ENCODE measurements at regions not wholly inside any gene's neighbourhood (a gene's known extent, or its start where the extent isn't known, plus 50 kb on each side); places are given as distances from the start of the nearest gene placed in this dataset.

GRCh38 chr21:35853321-35854239 lies 206.7 kb downstream of the SETD4 start:
- DNase-seq (ENCODE audit: low read depth in 4 of 4, low spot score in 3 of 4): no peak

GRCh38 chr21:35852820-35853219 lies 207.5 kb downstream of the SETD4 start:
- no peak for DNase-seq (ENCODE audit: low read depth in 4 of 4, low spot score in 3 of 4)

GRCh38 chr21:35850542-35851103 lies 209.7 kb downstream of the SETD4 start:
- no peak for DNase-seq (ENCODE audit: low read depth in 4 of 4, low spot score in 3 of 4)

GRCh38 chr21:35850029-35850428 lies 210.3 kb downstream of the SETD4 start:
- no peak for DNase-seq (ENCODE audit: low read depth in 4 of 4, low spot score in 3 of 4)

- no peak for DNase-seq (ENCODE audit: low read depth in 4 of 4, low spot score in 3 of 4)
Observed at GRCh38 chr21:35849144-35849543, 211.2 kb downstream of the SETD4 start.

GRCh38 chr21:35843911-35844667 lies 216.2 kb downstream of the SETD4 start:
- DNase-seq (ENCODE audit: low read depth in 4 of 4, low spot score in 3 of 4): no peak

- no peak for DNase-seq (ENCODE audit: low read depth in 4 of 4, low spot score in 3 of 4)
Observed at GRCh38 chr21:35840949-35841348, 219.4 kb downstream of the SETD4 start.

GRCh38 chr21:35840197-35840799 lies 220.0 kb downstream of the SETD4 start:
- DNase-seq (ENCODE audit: low read depth in 4 of 4, low spot score in 3 of 4): peak in 3 of 4 donors; percentile 34 to 52 (median 41)

DNA sequence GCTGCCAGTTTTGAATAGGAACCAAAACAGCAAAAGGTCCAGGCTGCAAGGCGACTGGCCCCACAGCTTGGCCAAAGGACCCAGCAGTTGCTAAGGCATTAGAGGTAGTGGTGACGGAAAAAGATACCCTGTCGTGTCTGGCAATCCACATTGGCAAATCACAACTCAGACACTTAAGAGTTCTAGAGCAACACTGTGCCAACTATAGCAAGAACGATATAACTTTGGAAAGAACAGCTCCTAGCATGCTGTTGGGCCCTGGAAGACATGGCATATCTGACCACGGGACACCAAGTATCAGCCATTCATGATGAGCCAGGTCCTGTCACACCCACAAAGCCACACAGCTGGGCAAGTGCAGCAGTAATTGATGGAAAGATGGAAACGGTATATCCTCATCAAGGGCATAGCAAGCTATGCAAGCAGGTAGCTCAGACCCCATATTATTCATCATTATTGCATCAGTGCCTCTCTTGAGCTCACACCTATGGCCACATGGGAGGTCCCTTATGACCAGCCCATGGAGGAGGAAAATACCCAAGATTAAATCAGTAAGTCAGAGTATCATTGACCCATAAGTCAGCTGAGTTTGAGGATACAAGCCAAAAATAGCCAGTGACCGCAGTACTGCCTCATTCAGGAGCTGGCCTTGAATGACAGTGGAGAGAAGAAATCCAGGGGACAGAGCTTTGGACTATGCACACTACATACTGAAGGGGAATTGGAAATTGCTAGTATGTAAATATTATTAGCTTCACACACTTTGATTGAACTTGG lies 221.2 kb downstream of the SETD4 start:
- DNase-seq (ENCODE audit: low read depth in 4 of 4, low spot score in 3 of 4): no peak

- no peak for DNase-seq (ENCODE audit: low read depth in 4 of 4, low spot score in 3 of 4)
Observed at GRCh38 chr21:35838350-35838749, 222.0 kb downstream of the SETD4 start.

DNA sequence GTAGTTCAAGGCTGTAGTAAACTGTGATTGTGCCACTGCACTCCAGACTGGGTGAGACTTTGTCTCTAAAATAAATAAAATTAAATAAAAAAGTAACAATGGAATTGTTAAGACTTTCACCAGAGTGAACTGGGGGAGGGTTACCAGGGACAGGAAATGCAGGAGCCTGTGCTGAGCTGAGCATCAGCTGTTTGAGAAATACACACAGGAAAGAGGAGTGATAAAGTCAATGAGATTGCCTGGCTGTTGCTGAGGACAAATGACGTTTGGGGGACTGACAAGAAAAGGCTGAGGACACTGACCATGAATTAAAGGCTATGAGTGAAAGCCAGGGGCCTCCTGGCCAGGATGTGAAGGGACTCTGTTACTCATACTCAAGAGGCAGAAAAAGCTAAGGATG lies 226.3 kb downstream of the SETD4 start:
- no peak for DNase-seq (ENCODE audit: low read depth in 4 of 4, low spot score in 3 of 4)

DNA sequence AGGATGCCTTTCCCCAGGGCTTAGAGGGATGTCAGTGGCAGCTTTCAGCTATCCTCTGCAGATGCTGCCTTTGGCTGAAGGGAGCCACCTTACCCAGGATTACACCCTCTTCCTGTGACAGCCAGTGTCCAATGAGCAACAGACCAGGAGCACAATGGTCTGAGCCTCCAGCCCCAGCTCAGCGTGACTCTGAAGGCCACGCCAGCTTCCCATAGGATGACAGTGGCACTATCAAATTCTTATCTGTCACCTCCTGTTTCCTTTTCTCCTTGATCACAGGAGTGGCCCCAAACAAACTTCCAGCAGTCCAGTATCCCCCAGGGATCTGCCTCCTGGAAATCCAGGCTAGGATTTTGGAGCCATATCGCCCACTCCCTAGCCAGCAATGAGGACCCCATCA lies 226.9 kb downstream of the SETD4 start:
- no peak for DNase-seq (ENCODE audit: low read depth in 4 of 4, low spot score in 3 of 4)

DNA sequence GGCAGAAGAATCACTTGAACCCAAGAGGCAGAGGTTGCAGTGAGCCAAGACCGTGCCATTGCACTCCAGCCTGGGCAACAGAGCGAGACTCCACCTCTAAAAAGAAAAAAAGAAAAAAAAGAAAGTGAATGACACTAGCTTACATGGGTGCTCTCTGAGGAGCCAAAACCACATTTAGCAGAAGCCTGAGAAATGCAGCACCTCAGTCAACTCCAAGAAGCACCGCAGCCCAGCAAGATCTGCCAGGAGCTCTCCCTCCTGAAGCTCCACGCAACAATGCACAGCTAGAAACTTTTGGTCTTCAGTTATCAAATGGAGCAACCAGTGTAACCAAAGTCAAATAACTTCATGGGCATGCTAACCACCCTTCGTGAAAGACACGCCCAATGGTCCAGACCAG lies 229.1 kb downstream of the SETD4 start:
- no peak for DNase-seq (ENCODE audit: low read depth in 4 of 4, low spot score in 3 of 4)

DNA sequence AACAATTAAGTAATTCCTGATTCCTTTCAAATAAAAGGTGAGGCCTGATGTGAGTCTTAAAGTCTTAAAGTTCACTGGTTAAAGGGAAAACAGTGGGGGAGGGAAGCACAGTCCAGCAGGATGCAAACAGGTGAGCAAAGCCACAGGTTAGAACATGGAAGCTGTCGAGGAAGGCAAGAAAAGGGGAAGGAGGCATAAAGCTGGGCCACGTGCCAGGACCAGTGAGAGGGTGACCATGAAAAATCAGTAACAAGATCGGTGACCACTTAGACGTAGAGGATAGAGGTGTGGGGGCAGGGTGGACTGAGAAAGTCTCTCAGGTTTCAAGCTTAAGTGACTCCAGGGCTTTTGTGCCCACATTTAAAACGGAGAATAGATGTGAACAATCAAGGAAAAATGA lies 231.3 kb downstream of the SETD4 start:
- DNase-seq (ENCODE audit: low read depth in 4 of 4, low spot score in 3 of 4): no peak

DNA sequence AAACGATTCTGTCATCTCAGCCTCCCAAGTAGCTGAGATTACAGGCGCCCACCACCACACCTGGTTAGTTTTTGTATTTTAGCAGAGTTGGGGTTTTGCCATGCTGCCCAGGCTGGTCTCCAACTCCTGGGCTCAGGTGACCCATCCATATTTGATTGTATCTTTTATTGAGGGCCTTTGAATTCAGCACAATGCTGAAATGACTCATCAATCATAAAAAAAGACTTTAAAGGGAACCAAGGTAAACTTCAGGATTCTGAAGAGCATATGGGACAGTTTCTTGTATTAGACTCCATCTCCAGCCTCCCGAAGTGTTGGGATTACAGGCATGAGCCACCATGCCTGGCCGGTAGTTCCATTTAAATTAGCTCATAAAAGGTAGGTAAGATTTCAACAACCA lies 232.2 kb downstream of the SETD4 start:
- no peak for DNase-seq (ENCODE audit: low read depth in 4 of 4, low spot score in 3 of 4)

- DNase-seq (ENCODE audit: low read depth in 4 of 4, low spot score in 3 of 4): no peak
Observed at GRCh38 chr21:35827004-35827403, 233.3 kb downstream of the SETD4 start.

DNA sequence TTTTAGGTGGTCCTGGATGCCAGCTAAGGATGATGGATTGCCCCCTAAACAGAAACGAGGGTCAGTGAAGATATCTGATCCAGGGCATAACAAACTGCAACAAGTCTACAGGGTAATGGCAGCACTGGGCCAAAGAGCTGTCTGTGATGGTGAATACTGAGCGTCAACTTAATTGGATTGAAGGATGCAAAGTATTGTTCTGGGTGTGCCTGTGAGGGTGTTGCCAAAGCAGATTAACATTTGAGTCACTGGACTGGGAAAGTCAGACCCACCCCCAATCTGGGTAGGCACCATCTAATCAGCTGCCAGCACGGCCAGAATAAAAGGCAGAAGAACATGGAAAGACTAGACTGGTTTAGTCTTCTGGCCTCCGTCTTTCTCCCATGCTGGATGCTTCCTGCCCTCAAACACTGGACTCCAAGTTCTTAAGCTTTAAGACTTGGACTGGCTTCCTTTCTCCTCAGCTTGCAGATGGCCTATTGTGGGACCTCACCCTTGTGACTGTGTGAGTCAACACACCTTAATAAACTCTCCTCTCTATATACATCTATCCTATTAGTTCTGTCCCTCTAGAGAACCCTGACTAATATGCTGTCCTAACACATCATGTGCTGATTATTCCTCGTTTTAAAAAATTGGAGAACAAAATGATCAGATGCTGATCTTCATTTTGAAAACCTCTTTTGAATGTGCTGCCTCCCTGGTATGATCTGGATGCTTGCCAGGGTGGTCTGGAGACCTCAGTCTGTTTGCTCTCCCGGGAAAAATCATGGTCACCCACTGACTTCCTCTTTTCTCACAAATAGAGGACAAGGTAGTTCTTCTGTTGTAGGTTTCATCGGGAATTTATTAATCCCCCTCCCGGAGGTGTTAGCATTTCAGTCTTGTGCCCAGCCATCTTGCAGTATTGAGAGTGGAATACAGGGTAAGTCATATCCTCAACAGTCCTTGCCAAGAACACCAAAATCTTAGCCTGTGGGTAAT lies 234.7 kb downstream of the SETD4 start:
- DNase-seq (ENCODE audit: low read depth in 4 of 4, low spot score in 3 of 4): no peak

GRCh38 chr21:35824136-35824535 lies 236.2 kb downstream of the SETD4 start:
- DNase-seq (ENCODE audit: low read depth in 4 of 4, low spot score in 3 of 4): no peak

DNA sequence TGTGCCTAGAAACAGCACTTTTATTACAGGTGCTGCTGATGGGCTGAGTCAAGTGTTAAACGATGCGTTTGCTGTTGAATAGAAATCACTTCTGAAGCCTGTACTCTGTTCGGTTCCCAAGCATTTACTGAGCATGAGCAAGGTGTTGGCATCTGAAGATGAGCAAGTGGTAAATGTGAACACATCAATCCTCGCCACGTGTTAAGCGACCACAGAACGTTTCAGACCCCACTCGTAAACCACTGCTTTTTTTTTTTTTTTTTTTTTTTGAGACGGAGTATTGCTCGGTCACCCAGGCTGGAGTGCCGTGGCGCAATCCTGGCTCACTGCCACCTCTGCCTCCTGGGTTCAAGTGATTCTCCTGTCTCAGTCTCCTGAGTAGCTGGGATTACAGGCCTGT lies 241.2 kb downstream of the SETD4 start:
- no peak for DNase-seq (ENCODE audit: low read depth in 4 of 4, low spot score in 3 of 4)

Data from left renal pelvis (tissue), 4 donors.